ENCODE measurements at regions not wholly inside any gene's neighbourhood (a gene's known extent, or its start where the extent isn't known, plus 50 kb on each side); places are given as distances from the start of the nearest gene placed in this dataset.

GRCh38 chr3:157752554-157752953 is 249.3 kb upstream of the VEPH1 start:
- no peak for TF ChIP-seq CTCF (IDR thresholded peaks at IDR 0.05)
- TF ChIP-seq POLR2AphosphoS5 (IDR thresholded peaks at IDR 0.05): no peak
- TF ChIP-seq POLR2A (IDR thresholded peaks at IDR 0.05): no peak
- no peak for TF ChIP-seq EP300 (IDR thresholded peaks at IDR 0.05)

Measured in sigmoid colon (tissue), 4 donors.